ENCODE measurements at regions not wholly inside any gene's neighbourhood (a gene's known extent, or its start where the extent isn't known, plus 50 kb on each side); places are given as distances from the start of the nearest gene placed in this dataset.

DNA sequence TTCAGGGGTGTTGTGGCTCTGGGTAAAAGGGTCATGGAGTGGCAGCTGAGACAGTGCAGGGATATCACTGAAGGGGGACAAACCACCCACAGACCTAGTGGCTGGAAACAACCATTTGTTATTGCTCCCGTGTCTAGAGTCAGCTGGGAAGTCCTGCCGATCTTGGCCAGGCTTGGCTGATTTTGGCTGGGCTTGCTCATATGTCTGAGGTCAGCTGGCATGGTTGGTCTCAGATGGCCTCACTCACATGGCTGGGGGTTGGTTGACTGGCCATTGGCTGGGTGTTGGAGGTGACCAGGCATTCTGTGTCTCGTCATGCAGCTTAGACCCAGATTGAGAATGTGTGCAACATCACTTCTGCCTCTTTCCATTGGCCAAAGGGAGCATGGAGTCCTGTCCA is 203.8 kb upstream of the POU3F1 start (continued):
- no peak for TF ChIP-seq POLR2B (IDR thresholded peaks at IDR 0.05; ENCODE audit: low read depth, partially characterized antibody)

DNA sequence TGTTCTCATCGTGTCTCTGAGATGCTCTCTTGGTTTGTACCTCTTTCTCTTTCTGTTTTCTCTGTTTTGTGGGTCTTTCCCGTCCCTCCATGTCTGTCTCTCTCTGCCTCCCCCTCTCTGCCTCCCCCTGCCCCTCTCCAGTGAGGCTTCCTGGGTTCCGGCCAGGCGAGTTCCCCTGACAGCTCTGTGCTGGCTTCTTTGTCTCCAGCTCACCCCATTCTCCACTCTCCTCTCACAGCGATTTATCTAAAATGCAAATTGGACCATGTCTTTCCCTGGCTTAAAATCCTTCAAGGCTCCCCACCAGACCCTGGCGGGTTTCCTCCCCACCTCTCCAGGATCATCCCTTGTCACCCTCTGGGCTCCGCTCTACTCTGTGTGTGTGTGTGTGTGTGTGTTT is 202.4 kb upstream of the POU3F1 start:
- no TSS peak for BruUV-seq (replicated peaks)
- Histone ChIP-seq H3K4me1 (replicated peaks in 1 of 2; ENCODE audit: control insufficient read depth in 2 of 2, insufficient read depth in 2 of 2, low read length in 2 of 2) (no peaks in the 10 kb centered on the region), H2AFZ (ENCODE audit: low read depth, low read length) (no peak overlapping the region), H3K4me2 (ENCODE audit: insufficient read depth, low read length) (no peak overlapping the region), H3K27me3 (ENCODE audit: control insufficient read depth in 2 of 2, insufficient read depth in 2 of 2, low read length in 2 of 2) (peaks cover 28 to 52% of the 10 kb centered on the region in 2 experiments), H4K20me1 (replicated peaks; ENCODE audit: control insufficient read depth, insufficient read depth, low read length) (peaks cover 6% of the 10 kb centered on the region), H3K36me3 (ENCODE audit: control insufficient read depth, insufficient read depth, low read length) (no peaks in the 10 kb centered on the region), H3K27ac (ENCODE audit: extremely low read depth, low read depth, low read length) (no peak overlapping the region), H3K9ac (ENCODE audit: insufficient read depth in 1 of 2, low read depth in 2 of 2, low read length in 2 of 2) (no peak overlapping the region), H3K9me1 (ENCODE audit: control insufficient read depth, insufficient read depth, low read length) (no peaks in the 10 kb centered on the region), H3K4me3 (no peak overlapping the region), H3K9me3 (replicated peaks; ENCODE audit: control insufficient read depth, insufficient read depth, low read depth, low read length) (no peaks in the 10 kb centered on the region), H3K79me2 (ENCODE audit: control insufficient read depth, insufficient read depth, low read length) (no peaks in the 10 kb centered on the region)
- DNase-seq (ENCODE audit: extremely low read depth in 1 of 4, low spot score in 3 of 4) = no peak
- intact Hi-C loops (cut with micrococcal nuclease) (no loop called here), in situ Hi-C loops (cut with MboI) (no loop called here)
- no peak for ATAC-seq
- ChIA-PET CTCF (ENCODE audit: low intra/inter-chr PET ratio) (no interaction called here), POLR2A (no interaction called here)
- FAIRE-seq = no peak
- 12% methylated on average over 7 of the region's 7 CpGs for WGBS (ENCODE audit: insufficient coverage, low coverage, missing lambda C conversion rate)
- TF ChIP-seq, protein P1, sequence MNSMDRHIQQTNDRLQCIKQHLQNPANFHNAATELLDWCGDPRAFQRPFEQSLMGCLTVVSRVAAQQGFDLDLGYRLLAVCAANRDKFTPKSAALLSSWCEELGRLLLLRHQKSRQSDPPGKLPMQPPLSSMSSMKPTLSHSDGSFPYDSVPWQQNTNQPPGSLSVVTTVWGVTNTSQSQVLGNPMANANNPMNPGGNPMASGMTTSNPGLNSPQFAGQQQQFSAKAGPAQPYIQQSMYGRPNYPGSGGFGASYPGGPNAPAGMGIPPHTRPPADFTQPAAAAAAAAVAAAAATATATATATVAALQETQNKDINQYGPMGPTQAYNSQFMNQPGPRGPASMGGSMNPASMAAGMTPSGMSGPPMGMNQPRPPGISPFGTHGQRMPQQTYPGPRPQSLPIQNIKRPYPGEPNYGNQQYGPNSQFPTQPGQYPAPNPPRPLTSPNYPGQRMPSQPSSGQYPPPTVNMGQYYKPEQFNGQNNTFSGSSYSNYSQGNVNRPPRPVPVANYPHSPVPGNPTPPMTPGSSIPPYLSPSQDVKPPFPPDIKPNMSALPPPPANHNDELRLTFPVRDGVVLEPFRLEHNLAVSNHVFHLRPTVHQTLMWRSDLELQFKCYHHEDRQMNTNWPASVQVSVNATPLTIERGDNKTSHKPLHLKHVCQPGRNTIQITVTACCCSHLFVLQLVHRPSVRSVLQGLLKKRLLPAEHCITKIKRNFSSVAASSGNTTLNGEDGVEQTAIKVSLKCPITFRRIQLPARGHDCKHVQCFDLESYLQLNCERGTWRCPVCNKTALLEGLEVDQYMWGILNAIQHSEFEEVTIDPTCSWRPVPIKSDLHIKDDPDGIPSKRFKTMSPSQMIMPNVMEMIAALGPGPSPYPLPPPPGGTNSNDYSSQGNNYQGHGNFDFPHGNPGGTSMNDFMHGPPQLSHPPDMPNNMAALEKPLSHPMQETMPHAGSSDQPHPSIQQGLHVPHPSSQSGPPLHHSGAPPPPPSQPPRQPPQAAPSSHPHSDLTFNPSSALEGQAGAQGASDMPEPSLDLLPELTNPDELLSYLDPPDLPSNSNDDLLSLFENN (IDR thresholded peaks at IDR 0.05; ENCODE audit: low read depth in 2 of 2, low read length in 2 of 2) = no peak
- TF ChIP-seq, protein P2, sequence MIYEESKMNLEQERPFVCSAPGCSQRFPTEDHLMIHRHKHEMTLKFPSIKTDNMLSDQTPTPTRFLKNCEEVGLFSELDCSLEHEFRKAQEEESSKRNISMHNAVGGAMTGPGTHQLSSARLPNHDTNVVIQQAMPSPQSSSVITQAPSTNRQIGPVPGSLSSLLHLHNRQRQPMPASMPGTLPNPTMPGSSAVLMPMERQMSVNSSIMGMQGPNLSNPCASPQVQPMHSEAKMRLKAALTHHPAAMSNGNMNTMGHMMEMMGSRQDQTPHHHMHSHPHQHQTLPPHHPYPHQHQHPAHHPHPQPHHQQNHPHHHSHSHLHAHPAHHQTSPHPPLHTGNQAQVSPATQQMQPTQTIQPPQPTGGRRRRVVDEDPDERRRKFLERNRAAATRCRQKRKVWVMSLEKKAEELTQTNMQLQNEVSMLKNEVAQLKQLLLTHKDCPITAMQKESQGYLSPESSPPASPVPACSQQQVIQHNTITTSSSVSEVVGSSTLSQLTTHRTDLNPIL (CRISPR knock-in tag; IDR thresholded peaks at IDR 0.05) = no peak
- TF ChIP-seq, protein P3, sequence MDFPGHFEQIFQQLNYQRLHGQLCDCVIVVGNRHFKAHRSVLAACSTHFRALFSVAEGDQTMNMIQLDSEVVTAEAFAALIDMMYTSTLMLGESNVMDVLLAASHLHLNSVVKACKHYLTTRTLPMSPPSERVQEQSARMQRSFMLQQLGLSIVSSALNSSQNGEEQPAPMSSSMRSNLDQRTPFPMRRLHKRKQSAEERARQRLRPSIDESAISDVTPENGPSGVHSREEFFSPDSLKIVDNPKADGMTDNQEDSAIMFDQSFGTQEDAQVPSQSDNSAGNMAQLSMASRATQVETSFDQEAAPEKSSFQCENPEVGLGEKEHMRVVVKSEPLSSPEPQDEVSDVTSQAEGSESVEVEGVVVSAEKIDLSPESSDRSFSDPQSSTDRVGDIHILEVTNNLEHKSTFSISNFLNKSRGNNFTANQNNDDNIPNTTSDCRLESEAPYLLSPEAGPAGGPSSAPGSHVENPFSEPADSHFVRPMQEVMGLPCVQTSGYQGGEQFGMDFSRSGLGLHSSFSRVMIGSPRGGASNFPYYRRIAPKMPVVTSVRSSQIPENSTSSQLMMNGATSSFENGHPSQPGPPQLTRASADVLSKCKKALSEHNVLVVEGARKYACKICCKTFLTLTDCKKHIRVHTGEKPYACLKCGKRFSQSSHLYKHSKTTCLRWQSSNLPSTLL (IDR thresholded peaks at IDR 0.05) = no peak
- TF ChIP-seq, protein P4, sequence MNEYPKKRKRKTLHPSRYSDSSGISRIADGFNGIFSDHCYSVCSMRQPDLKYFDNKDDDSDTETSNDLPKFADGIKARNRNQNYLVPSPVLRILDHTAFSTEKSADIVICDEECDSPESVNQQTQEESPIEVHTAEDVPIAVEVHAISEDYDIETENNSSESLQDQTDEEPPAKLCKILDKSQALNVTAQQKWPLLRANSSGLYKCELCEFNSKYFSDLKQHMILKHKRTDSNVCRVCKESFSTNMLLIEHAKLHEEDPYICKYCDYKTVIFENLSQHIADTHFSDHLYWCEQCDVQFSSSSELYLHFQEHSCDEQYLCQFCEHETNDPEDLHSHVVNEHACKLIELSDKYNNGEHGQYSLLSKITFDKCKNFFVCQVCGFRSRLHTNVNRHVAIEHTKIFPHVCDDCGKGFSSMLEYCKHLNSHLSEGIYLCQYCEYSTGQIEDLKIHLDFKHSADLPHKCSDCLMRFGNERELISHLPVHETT (CRISPR knock-in tag; conservative IDR thresholded peaks at IDR 0.05 in 1 of 2, IDR thresholded peaks at IDR 0.05 in 1 of 2) = no peak
- TF ChIP-seq, protein P5, sequence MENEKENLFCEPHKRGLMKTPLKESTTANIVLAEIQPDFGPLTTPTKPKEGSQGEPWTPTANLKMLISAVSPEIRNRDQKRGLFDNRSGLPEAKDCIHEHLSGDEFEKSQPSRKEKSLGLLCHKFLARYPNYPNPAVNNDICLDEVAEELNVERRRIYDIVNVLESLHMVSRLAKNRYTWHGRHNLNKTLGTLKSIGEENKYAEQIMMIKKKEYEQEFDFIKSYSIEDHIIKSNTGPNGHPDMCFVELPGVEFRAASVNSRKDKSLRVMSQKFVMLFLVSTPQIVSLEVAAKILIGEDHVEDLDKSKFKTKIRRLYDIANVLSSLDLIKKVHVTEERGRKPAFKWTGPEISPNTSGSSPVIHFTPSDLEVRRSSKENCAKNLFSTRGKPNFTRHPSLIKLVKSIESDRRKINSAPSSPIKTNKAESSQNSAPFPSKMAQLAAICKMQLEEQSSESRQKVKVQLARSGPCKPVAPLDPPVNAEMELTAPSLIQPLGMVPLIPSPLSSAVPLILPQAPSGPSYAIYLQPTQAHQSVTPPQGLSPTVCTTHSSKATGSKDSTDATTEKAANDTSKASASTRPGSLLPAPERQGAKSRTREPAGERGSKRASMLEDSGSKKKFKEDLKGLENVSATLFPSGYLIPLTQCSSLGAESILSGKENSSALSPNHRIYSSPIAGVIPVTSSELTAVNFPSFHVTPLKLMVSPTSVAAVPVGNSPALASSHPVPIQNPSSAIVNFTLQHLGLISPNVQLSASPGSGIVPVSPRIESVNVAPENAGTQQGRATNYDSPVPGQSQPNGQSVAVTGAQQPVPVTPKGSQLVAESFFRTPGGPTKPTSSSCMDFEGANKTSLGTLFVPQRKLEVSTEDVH (IDR thresholded peaks at IDR 0.05; ENCODE audit: low read depth, partially characterized antibody) = no peak
- TF ChIP-seq SMARCB1 (IDR thresholded peaks at IDR 0.05; ENCODE audit: insufficient read length, low read depth) (no peak), TBL1XR1 (IDR thresholded peaks at IDR 0.05; ENCODE audit: low read length in 2 of 2) (no peak)

All from K562 (cell line).